ENCODE measurements at regions not wholly inside any gene's neighbourhood (a gene's known extent, or its start where the extent isn't known, plus 50 kb on each side); places are given as distances from the start of the nearest gene placed in this dataset.

DNA sequence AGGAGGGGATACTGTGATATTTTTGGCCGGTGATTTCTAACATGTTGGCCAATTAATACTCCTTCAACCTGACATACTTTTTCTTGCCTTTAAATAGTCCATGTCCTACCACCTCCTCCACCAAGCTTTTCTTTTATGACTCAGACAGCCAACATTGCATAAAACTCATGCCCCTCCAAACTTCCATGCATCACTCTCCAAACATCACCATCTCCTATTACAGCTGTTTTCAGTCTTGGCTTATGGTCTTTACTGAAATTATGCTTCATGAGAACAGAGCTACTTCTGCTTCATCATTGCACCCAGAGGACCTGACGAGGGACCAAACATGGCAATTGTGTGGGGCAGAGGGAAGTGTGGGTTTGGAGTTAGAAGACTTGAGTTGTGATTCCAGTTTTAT, 305.4 kb downstream of the LPIN1 start:
- H3K4me3 ChIP-seq (ENCODE audit: low read length) = no peak overlapping the region
- peak; percentile 52 for DNase-seq (ENCODE audit: low read depth)
- TF ChIP-seq, protein P1, sequence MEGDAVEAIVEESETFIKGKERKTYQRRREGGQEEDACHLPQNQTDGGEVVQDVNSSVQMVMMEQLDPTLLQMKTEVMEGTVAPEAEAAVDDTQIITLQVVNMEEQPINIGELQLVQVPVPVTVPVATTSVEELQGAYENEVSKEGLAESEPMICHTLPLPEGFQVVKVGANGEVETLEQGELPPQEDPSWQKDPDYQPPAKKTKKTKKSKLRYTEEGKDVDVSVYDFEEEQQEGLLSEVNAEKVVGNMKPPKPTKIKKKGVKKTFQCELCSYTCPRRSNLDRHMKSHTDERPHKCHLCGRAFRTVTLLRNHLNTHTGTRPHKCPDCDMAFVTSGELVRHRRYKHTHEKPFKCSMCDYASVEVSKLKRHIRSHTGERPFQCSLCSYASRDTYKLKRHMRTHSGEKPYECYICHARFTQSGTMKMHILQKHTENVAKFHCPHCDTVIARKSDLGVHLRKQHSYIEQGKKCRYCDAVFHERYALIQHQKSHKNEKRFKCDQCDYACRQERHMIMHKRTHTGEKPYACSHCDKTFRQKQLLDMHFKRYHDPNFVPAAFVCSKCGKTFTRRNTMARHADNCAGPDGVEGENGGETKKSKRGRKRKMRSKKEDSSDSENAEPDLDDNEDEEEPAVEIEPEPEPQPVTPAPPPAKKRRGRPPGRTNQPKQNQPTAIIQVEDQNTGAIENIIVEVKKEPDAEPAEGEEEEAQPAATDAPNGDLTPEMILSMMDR (conservative IDR thresholded peaks at IDR 0.05; ENCODE audit: low read length) = no peak

DNA sequence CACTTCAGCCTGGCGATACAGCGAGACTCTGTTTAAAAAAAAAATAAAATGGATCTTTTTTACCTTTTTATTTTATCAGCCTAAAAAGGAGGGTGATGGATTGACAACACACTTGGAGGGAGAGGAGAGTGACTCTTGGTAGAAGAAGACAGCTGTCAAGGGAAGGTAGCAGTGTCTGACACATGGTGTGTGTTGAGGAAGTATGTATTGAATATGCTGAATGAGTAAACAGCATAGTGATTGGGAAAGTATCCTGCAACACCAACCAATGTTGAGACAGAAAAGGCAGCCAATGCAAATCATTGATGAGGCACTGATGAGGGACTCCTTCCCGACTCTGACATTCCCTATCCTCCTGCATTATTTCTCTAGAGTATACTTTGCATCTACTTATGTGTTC, 306.4 kb downstream of the LPIN1 start:
- H3K4me3 ChIP-seq (ENCODE audit: low read length) = no peak overlapping the region
- TF ChIP-seq, protein P1 (conservative IDR thresholded peaks at IDR 0.05; ENCODE audit: low read length) = no peak

DNA sequence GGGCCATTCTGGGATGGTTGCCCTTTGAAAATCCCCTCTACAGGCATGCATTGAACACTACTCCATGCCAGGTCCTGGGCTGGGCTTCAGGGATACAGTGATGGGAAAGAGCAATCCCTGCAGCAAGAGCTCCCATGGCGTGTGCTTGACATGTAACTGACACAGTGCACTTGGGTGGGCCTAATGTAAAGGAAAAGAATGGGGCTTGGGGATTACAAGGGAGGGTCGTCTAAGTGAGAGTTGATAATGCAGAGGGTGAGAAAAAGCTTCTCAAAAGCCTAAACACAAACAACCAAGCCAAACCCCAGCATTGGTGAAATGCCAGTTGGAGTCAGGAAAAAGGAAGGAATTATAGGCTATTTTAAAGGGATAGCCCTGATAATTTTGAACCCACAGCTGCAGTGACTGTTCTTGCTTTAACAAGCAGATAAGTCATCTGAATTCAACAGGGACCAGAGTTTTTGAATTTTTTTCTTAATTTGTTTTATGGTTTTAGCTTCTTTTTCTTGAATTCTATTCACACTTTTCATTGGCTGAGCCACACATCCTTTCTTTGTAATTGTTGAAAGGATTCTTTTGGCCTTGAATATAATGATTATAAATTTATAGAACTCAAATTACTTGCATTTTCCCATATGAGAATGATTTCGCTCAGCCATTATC, 308.7 kb downstream of the LPIN1 start:
- TF ChIP-seq, protein P1 (conservative IDR thresholded peaks at IDR 0.05; ENCODE audit: low read length) = no peak
- no peak overlapping the region for H3K4me3 ChIP-seq (ENCODE audit: low read length)
- DNase-seq (ENCODE audit: low read depth) = no peak

More for the DNA sequence above, 306.4 kb downstream of the LPIN1 start:
- DNase-seq (ENCODE audit: low read depth) = no peak

DNA sequence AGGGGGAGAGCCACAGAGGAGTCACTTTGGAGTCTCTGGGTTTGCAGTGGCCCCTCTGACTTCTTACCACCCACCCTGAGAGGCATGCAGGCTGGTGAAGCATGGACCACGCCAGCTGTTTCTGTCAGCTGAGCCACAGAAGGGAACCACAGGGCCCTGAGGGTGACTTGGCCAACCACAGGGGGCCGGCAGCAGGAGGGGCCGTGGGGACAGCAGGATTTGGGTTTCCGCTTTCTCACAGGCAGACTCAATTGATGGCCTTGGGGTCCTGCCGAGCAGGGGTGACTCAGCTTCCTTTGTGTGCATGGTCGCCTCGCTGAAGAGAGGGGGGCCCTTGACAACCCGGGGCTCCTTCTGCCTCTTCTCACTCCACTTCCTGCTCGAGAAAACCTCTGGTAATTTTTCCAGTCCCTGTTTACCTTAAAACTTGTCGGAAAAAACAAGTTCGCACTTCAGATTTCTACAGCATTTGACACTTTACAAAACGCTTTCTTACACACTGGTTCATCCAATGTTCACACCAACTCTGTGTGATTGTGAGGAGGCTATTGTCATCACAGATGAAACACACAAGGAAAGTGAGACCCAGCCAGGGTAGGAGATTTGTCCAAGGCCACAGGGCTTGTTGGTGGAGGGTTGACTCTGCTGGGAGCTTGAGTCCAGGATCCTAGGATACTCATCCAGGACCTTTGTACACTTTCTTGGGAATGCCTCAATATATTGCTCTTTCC, 311.2 kb downstream of the LPIN1 start:
- no peak overlapping the region for H3K4me3 ChIP-seq (ENCODE audit: low read length)
- TF ChIP-seq, protein P1 (conservative IDR thresholded peaks at IDR 0.05; ENCODE audit: low read length) = no peak
- no peak for DNase-seq (ENCODE audit: low read depth)

DNA sequence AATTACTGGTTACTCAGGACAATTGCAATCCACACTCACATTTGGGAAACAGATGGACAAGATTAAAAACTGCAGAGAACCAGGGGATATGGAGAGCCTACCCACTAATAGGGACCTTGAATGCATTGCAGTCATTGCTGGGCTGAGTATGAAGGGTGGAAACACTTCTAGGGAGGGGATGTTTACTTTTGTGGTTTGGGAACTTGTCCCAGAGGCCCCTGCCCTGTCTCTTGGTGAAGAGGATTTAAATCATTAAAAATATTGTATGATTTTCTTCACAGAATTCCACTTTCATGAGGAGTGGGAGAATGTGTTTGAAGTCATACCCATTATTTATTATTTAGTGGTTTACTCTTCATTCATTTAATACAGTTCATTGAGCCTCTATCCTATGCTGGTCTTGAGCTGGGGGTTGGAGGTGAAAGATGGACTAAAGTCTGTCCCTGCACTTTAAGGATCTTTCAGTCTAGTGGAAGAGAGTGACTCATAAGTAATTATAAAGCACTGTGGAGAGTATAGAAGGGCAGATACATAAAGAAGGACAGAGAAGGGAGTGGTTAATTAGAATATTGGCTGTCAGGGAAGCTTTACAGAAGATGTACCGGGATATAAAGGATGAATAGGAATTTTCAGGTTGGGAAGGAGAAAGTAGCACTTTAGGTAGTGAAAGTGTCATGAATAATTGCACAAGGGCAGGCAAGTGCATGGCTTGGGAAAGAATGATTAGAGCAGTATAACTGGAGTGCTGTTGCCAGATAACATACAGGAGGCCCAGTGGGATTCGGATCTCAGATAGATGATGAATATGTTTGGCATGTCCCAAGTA, 313.4 kb downstream of the LPIN1 start:
- TF ChIP-seq, protein P1 (conservative IDR thresholded peaks at IDR 0.05; ENCODE audit: low read length) = no peak
- H3K4me3 ChIP-seq (ENCODE audit: low read length) = no peak overlapping the region
- peak; percentile 72 for DNase-seq (ENCODE audit: low read depth)

DNA sequence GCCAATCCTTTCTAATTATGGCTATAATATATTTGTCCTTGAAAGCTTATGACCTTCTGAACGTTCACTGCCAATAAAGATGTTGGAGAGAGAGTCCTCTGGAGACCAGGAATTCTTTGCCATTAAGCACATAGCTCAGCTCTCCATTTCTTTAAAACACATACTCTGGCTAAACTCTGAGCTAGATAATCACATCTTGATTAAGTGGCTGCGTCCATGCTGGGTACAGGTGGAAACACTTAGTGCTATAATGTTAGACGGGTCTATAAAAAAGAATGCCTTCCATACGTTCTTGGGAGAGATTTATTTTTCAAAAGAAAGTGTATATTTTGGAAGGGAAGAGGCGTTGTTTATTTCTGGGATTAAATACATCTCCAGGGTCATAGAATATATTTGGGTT, 314.5 kb downstream of the LPIN1 start:
- TF ChIP-seq, protein P1 (conservative IDR thresholded peaks at IDR 0.05; ENCODE audit: low read length) = no peak
- no peak overlapping the region for H3K4me3 ChIP-seq (ENCODE audit: low read length)
- DNase-seq (ENCODE audit: low read depth) = no peak

All from AG10803 (cell line).